Germinal center (tissue), 1 donor: ENCODE measurements at regions not wholly inside any gene's neighbourhood (a gene's known extent, or its start where the extent isn't known, plus 50 kb on each side); places are given as distances from the start of the nearest gene placed in this dataset.

Source experiments
- DNase-seq: peaks from one replicate; pipeline ENCODE4 v3.0.0; 2012; ENCODE audit warnings: mixed read lengths, low spot score

DNA sequence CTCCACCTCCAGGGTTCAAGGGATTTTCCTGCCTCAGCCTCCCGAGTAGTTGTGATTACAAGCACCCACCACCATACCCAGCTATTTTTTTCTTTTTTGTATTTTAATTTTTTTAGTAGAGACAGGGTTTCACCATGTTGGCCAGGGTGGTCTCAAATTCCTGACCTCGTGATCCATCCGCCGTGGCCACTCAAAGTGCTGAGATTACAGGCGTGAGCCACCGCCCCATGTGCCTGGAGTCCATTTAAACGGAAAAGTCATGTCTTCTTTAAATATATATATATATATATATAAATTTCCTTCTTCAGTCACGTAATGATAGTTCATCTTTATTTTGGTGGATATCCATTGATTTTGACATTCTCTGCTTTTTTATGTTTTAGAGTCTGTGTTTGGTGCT lies 264.0 kb upstream of the PITX2 start:
- no peak for DNase-seq

- DNase-seq: no peak
These were observed 274.9 kb upstream of the PITX2 start for GRCh38 chr4:110897784-110898183.

DNA sequence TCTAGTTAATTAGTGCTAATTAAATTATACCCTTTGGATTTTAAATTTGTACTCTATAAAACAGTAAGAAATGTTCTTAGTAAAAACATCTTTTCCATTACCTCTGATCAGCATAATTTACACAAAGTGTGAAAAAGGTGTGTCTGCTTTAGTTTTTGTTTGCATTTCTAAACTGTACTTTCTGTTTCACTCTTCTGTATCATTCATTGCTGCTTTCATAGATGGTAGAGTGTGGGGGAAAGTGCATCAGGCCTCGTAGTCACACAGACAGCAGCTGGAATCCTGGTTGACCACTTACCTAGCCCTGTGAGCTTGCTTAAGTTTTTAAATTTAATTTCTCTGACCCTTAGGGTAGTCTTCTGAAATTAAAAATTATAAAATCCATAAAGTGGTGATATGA lies 275.4 kb upstream of the PITX2 start:
- DNase-seq: no peak

- DNase-seq: no peak
These were observed 277.4 kb upstream of the PITX2 start for GRCh38 chr4:110900213-110900769.

GRCh38 chr4:110902500-110902899 lies 279.6 kb upstream of the PITX2 start:
- DNase-seq: no peak

- no peak for DNase-seq
These were observed 281.7 kb upstream of the PITX2 start for GRCh38 chr4:110904435-110905065.

DNA sequence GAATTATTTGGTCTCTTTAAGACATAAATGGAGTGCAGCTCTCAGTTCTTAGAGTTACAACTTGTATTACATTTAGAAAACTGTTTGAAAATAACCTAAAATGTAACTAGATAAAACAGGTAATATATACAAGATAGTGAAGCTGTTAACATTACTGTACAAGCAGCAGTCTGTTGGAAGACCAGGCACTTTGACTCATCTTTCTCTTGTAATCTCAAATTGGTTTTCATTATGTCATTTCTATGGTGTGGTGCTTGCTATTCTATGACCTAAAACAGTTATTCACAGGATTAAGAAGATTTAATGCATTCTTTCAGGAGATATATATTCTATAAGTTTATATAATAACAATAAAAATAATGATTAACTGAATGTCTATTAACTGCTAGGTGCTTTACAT lies 282.5 kb upstream of the PITX2 start:
- DNase-seq: no peak

DNA sequence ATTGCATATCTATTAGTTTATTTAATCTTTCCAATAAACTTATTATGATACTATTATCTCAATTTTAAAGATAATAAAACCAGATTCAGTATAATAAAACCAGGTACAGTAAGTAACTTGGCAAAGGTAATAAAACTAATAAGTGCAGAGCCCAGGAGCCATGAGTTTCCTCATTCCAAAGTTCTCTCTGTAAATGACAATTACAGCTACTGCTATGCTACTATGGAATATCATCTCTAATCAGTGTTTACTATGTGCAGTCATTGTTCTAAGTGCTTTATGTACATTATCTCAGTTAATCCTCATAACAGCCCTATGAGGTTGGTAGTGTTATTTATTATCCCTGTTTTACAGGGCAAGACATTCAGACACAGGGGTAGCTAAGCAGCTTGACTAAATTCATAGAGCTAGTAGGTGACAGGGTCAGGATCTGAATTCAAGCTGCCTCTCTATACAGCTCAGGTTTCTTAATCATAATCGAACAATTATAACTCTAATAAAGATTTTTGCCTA lies 285.0 kb upstream of the PITX2 start:
- DNase-seq: no peak

DNA sequence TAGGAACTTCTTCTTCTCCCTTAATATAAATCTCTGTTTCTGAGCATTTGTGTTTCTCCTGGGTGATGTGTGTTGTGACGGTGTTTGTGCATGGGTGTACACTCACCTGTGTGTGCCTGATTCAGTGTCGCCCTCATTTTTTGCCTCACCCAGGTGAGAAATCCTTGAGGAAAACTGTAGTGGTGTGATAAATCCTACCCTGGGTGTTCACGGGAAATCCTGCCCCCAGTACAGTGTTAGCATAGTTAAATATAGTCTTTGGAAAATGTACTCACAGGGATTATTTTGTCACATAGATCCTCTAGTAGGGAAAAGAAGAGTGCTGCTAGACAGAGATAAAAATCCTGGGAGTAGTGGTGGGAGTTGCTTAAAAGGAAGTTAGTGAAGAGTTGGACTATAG lies 291.9 kb upstream of the PITX2 start:
- no peak for DNase-seq

- DNase-seq: no peak
These were observed 292.4 kb upstream of the PITX2 start for GRCh38 chr4:110915301-110915700.

DNA sequence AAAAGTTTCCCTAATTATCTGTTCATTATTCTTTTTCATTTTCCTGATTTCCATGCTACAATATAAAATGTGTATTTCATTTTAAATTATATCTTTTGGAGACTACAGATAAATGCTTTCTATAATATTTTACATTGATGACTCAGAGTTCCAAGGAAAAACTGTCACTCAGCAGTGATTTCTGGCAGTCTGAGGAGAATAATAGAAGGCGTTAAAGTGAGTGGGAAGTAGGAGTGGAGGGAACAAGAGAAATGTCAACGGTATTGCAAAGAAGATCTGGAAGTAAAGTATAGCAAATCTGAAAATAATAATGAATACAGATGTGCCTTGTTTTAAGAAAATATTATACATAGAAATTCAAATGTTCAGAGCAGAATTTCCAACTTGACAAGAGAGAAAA lies 293.6 kb upstream of the PITX2 start:
- DNase-seq: no peak

DNA sequence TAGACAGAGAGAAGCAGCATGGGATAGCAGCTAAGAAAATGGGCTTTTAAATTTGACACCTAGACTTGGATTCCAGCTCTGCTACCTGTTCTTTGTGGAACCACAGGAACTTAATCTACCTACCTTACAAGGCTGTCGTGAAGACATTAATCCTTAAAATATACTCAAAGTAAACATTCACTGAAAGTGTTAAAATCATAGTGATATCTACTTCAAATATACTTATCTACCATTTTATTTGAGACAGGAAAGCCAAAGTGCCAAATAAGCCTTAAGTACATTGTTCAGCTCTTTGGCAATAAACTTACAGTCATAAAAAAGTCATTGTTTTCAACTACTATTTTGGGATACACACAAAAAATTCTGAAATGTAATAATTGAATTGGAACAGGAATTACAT lies 295.0 kb upstream of the PITX2 start:
- no peak for DNase-seq

GRCh38 chr4:110920990-110921389 lies 298.1 kb upstream of the PITX2 start:
- DNase-seq: no peak

- no peak for DNase-seq
These were observed 301.9 kb upstream of the PITX2 start for GRCh38 chr4:110924761-110925160.

DNA sequence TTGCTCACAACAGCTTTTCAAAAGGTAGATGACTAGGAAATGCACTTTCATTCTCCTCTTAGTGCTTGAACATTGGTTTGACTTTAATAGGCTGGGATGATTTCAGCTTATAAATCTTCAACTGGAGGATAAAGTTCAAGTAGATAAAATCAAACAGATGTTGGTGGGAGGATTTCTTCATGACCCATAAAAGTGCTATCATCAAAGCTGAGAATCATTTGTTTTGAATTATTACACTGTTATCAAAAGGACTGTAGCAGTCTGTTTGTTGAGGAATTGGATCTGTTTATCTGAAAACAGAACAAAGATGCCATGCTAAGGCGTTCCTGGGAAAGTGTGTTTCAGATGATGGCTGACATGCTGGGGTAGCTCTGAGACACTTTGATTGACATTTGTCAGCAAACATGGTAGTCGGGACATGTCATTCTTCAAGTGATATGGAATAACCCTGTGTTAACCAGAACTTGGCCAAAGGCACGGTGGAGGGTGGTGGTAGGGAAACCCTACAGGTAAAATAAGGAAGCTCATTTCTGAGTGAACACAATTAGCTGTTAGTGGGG lies 304.0 kb upstream of the PITX2 start:
- no peak for DNase-seq

- no peak for DNase-seq
These were observed 310.5 kb upstream of the PITX2 start for GRCh38 chr4:110933341-110933740.

DNA sequence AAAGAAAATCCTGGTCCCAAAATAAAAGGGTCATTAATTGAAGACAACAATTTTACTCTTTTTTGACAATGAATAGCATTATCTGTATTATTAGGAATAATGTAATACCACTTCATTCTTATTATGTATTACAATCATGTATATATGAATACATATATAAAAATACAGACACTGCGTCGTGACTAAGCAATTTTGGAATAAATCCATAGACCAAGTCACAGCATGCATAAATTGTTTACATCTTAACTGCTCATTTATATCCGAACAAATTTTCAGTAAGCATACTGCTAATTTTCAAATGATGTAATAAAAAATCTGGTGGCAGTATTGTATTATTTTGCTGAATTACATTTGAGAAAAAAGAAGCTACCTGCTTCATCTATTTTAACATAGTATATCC lies 321.6 kb upstream of the PITX2 start:
- DNase-seq: no peak

GRCh38 chr4:110945600-110945999 lies 322.7 kb upstream of the PITX2 start:
- no peak for DNase-seq

GRCh38 chr4:110949542-110949941 lies 326.7 kb upstream of the PITX2 start:
- DNase-seq: no peak

GRCh38 chr4:110950731-110951130 lies 327.9 kb upstream of the PITX2 start:
- no peak for DNase-seq

GRCh38 chr4:110953191-110953590 lies 330.3 kb upstream of the PITX2 start:
- DNase-seq: no peak

GRCh38 chr4:110953898-110954297 lies 331.0 kb upstream of the PITX2 start:
- no peak for DNase-seq

DNA sequence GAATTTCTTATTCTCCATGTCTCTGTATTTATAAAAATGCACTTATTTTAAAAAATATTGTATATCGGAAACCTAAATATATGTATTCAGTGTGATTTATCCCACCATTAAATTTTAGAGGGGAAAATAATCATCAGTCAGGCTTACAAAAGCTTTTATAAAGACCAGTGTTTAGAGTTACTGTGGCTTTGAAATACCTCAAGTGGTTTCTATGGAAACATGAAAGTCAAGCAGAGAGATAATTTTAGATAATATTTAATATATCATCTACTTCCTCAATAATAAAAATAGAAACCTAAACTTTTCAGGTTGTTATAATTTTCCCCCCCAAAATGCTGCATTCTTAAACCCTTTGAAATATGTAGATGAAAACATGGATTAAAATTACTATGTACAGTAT lies 332.9 kb upstream of the PITX2 start:
- DNase-seq: no peak
